NT2/D1 (cell line): ENCODE measurements at regions not wholly inside any gene's neighbourhood (a gene's known extent, or its start where the extent isn't known, plus 50 kb on each side); places are given as distances from the start of the nearest gene placed in this dataset.

Experiments used
- YY1 ChIP-seq: IDR thresholded peaks from 2 replicates; pipeline ENCODE4 v1.6.1; 2011; ENCODE audit not compliant: insufficient read length, insufficient read depth
- ZNF274 ChIP-seq: IDR thresholded peaks from 2 replicates; pipeline ENCODE4 v1.6.1; 2011; ENCODE audit warnings: mild to moderate bottlenecking, low read depth, low read length

GRCh38 chr14:43043850-43044249 is 1437.2 kb downstream of the LRFN5 start:
- TF ChIP-seq ZNF274 (no peak), YY1 (no peak)
